ENCODE measurements at regions not wholly inside any gene's neighbourhood (a gene's known extent, or its start where the extent isn't known, plus 50 kb on each side); places are given as distances from the start of the nearest gene placed in this dataset.

DNA sequence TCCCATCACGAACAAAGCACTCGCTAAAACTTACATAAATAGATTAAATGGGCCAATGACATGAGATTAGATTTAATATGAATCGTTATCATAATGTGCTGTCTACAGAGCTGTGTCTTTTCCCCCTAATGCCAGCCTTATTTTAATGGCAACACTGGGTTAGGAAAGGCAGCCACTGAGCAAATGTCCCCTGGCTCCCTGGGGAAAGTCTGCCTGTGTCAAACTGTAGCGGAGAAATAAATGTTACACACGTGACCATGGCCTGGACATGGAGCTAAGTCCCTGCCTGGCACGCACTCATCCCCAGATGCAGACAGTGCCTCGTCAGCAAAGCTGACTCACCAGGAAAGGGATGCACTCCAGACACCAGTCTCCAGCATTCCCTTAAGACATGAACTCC, 61.3 kb upstream of the SDK2 start:
- TF ChIP-seq TAF1 (IDR thresholded peaks at IDR 0.05; ENCODE audit: low read depth, low read length) = no peak
- TF ChIP-seq POLR2AphosphoS5 (IDR thresholded peaks at IDR 0.05; ENCODE audit: low read depth, low read length) = no peak
- no peak for TF ChIP-seq POLR2A (IDR thresholded peaks at IDR 0.05; ENCODE audit: low read depth, low read length)
- TF ChIP-seq SPI1 (IDR thresholded peaks at IDR 0.05; ENCODE audit: low read depth, low read length) = no peak

All from GM12891 (cell line).